GM21619 (cell line): ENCODE measurements at regions not wholly inside any gene's neighbourhood (a gene's known extent, or its start where the extent isn't known, plus 50 kb on each side); places are given as distances from the start of the nearest gene placed in this dataset.
"Not testable (repeated sequence)": the region's sequence is repeated elsewhere in the genome, so short reads cannot be mapped to it uniquely, and the experiment has no call there.

ENCODE experiments used
- ATAC-seq: cut with Tn5 transposase; IDR thresholded peaks from one replicate; pipeline ENCODE4 v1.9.1; 2021; ENCODE audit not compliant: unreplicated experiment

DNA sequence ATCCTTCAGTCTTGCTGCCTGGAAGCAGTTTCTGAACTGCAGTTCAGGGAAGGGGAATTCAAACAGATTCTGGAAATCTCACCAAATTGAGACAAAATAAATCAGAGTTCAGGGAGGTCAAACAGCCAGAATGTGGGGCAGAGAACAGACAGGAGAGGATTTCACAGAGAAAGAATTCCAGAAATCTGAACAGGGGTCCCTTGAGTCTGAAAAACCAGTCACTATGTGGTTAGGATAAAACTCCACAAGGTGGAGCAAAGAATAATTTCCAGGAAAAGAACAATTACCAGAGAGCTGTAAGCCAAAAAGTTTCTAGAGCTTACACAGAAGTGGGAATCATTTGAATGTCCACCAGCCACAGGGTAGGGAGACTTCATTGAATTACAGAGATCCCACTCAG, 84.7 kb downstream of the URB2 start:
- ATAC-seq: no peak

DNA sequence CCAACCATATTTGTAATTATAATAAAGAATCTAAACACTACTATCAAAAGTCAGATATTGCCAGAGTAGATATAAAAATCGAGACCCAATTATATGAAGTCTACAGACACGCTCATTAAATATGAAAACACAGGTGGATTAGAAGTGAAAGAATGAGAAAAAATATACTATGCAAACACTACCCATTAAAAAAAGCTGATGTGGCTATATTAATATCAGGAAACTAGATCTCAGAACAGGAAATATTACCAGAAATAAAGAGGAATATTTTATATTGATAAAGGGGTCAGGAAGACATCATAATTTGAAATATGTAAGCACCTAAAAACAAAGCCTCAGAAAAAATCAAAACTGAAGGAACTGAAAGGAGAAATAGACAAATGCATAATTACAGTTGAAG, 88.3 kb downstream of the URB2 start:
- no peak for ATAC-seq

DNA sequence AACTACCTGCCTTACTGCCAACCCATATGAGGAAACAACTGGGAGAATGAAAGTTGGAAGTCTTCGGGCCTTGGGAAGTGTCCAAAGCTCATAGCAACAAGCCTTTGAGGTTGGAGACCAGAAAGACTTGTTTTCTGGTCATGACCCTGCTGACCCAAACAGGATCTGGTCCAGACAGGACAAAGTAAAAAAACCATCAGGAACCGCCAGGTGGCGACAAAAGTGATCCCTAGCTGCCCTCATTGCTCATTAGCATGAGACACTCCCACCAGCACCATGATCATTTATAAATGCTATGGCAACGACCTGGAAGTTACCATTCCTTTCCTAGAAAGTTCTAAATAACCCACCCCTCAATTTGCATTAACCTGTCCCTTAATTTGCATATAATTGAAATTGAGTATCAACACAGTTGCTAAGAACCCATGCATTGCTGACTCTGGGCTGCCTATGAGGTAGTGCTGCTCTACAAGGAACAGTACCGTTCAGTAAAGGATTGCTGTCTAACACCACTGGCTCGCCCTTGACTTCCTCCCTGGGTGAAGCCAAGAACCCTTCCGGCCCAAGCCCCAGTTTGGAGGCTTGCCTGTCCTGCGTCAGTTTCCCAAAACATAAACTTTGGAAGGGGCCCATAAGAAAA, 89.0 kb downstream of the URB2 start:
- ATAC-seq: peak; percentile 81

GRCh38 chr1:229716069-229716468, 90.0 kb downstream of the URB2 start:
- ATAC-seq: no peak

DNA sequence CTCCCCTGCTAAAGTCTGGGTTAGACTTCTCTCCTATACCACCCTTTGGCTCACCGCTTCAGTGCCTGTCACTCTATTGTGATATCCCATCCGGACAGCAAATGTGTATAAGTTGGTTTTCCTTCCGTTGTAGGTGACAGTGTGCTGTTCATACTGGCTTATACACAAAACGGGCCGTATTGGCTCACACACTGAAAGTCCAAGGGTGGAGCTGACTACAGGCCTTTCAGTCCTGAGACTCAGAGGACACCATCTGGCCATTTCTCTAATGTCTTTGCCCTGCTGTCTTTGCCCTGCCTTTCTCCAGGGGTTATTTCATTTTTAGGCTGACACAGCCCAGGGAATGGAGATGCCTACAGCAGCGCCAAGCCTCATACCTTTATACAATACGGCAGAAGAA, 90.7 kb downstream of the URB2 start:
- ATAC-seq: no peak

- no peak for ATAC-seq
Measured at GRCh38 chr1:229717786-229718576, 91.9 kb downstream of the URB2 start.

DNA sequence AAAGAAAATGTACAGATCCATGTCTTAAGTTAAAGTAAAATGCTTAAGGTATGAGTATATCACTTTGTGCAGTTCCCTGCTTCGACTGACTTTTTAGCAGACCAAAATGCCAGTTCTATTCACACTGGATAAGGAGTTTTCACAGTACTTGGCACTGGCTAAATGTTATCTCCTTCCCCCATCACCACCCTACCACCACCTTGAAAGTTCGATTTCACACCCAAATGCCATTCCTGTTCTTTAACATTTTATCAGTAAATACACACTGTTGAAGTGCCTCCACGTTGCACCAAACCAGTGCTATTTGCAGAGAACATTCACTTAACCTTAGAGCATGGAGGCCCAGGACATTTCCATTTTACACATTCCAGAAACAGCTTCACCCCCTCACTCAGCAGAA, 100.0 kb downstream of the URB2 start:
- no peak for ATAC-seq

GRCh38 chr1:229729916-229730315, 103.9 kb downstream of the URB2 start:
- ATAC-seq: no peak

DNA sequence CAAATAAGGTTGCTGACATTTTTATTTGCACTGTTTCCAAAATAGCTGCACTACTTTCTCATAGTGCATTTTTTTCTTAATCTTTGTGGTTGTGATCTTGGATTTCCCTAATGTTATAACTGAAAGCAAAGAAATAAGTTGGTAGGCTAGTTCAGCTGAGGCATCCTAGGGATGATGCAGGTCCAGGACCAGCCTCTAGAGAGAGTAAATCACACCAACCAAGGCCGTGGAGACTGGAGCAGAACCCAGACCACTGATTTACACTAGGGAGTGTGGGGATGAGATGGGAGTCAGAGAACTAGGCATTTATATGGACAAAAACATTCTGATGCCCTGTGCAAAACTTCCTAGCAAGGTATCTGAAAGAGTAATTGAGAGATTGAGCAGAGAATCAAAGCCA, 104.5 kb downstream of the URB2 start:
- ATAC-seq: no peak

DNA sequence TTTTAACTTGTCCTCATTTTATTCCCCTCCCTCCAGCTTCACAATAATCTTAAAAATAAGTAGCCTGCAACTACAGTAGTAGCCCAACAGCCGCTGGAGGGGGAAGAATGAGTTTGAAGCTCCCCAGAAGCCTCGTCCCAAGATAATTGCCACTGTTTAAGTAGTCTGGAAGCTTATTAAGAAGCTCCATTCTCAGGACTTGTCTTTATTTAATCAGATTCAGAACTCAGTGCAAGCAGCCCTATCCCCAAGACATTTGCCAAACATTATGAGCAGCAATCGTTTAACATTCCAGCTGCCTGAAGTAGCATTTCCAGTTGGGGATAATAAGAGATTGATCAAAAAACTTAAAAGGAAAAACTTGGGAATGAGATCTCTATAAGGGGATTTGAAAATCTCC, 106.0 kb downstream of the URB2 start:
- ATAC-seq: no peak

DNA sequence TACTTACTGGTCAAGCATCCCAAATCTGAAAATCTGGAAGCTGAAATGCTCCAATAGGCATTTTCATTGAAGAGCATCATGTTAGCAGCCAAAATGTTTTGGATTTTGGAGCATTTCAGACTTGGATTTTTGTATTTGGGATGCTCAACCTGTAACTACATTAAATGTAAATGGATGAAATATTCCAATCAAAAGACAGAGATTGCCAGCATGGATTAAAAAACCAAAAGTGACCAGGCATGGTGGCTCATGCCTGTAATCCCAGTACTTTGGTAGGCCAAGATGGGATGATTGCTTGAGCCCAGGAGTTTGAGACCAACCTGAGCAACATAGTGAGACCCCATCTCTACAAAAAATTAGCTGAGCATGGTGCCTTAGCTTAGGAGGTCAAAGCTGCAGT, 110.3 kb downstream of the URB2 start:
- no peak for ATAC-seq

- ATAC-seq: not testable (repeated sequence)
Measured at GRCh38 chr1:229742614-229743013, 116.6 kb downstream of the URB2 start.

DNA sequence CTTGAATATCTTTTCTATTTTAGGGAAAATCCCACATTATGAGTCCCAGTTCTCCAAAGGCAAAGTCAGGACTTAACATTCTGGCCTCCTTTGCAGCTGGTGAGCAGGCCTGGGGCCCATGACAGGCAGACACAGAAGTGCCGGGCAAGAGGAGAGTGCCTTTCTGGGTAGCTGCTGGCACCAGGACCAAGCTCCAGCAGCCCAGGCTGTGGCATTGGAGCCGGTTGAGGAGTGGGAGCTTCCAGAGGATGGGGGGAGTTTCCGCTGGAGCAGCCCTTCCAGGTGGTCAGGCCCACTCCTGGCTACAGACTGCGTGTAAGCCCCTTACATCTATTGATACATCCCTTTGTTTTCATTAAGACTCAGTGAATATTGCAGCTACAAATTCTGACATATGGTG, 123.9 kb downstream of the URB2 start:
- no peak for ATAC-seq

DNA sequence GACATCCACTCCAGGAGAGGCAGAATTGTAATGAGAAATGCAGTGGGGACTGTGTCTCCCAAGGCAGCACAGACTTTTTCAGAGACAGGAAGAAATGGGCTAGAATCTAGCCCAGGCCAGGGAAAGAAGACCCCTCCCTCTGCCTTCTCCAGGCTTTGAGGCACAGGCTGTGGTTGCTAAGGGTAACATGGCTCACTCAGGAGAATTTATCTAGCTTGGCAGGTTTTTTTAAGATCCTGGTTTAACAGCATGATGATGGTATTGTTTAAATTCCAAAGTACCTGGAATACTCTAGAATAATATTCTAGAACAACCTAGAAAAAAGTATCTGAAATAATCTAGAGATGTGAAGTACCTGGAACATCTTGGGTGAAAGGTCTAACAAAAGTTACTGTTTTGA, 125.6 kb downstream of the URB2 start:
- no peak for ATAC-seq

GRCh38 chr1:229752679-229753078, 126.6 kb downstream of the URB2 start:
- ATAC-seq: no peak

GRCh38 chr1:229753764-229754551, 127.9 kb downstream of the URB2 start:
- ATAC-seq: no peak

GRCh38 chr1:229756666-229757065, 130.6 kb downstream of the URB2 start:
- ATAC-seq: no peak

GRCh38 chr1:229757226-229757625, 131.2 kb downstream of the URB2 start:
- no peak for ATAC-seq

GRCh38 chr1:229758101-229759036, 132.3 kb downstream of the URB2 start:
- ATAC-seq: no peak

- ATAC-seq: no peak
Measured at GRCh38 chr1:229759037-229759435, 133.0 kb downstream of the URB2 start.

DNA sequence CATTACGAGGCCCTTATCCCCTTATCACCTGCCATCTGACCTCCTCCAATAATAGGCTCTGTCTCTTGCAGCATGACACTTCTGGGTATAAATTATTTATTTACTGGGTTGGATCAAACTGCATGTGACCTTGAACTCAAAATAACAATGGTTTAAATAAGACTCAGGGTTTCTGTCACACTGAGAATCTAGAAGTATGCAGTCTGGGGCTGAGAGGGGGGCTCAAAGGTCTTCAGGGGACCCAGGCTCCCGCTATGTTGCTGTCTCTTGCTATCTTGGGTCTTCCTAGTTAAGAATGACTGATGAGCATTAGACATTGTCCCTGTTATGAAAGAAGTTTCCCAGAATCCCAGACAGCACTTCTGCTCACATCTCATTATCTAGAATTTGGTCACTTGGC, 133.5 kb downstream of the URB2 start:
- no peak for ATAC-seq
